ACC112 (cell line): ENCODE measurements at regions not wholly inside any gene's neighbourhood (a gene's known extent, or its start where the extent isn't known, plus 50 kb on each side); places are given as distances from the start of the nearest gene placed in this dataset.
"Not testable (repeated sequence)": the region's sequence is repeated elsewhere in the genome, so short reads cannot be mapped to it uniquely, and the experiment has no call there.

ENCODE experiments used
- H2AFZ ChIP-seq: fragments of 200-600 bp; sonication (generic); one replicate; pipeline ENCODE4 v1.6.0; 2017; ENCODE audit warnings: antibody characterized with exemption, low read length; ENCODE audit not compliant: unreplicated experiment
- H3K27ac ChIP-seq: fragments of 200-600 bp; sonication (generic); 2 replicates; pipeline ENCODE4 v1.5.1; 2014; ENCODE audit warnings: low read depth, mild to moderate bottlenecking, antibody characterized with exemption, low read length, moderate library complexity
- H3K27me3 ChIP-seq: fragments of 200-600 bp; sonication (generic); 2 replicates; pipeline ENCODE4 v1.6.1; 2014; ENCODE audit warnings: mild to moderate bottlenecking, antibody characterized with exemption, low read length, moderate library complexity, mixed read lengths; ENCODE audit not compliant: insufficient read depth
- H3K36me3 ChIP-seq: fragments of 200-600 bp; sonication (generic); 2 replicates; pipeline ENCODE4 v1.6.1; 2016; ENCODE audit warnings: mild to moderate bottlenecking, antibody characterized with exemption, low read length, moderate library complexity, mixed read lengths; ENCODE audit not compliant: insufficient read depth
- H3K4me1 ChIP-seq: fragments of 200-600 bp; sonication (generic); one replicate; pipeline ENCODE4 v1.6.1; 2016; ENCODE audit warnings: low read length, mixed read lengths; ENCODE audit not compliant: insufficient read depth, unreplicated experiment, control insufficient read depth
- H3K4me3 ChIP-seq: fragments of 200-600 bp; sonication (generic); 2 replicates; pipeline ENCODE4 v1.5.1; 2014; ENCODE audit warnings: mild to moderate bottlenecking, low read depth, low read length
- H3K79me2 ChIP-seq: fragments of 200-600 bp; sonication (generic); one replicate; pipeline ENCODE4 v1.6.0; 2016; ENCODE audit warnings: low read length; ENCODE audit not compliant: control insufficient read depth, unreplicated experiment, insufficient read depth

DNA sequence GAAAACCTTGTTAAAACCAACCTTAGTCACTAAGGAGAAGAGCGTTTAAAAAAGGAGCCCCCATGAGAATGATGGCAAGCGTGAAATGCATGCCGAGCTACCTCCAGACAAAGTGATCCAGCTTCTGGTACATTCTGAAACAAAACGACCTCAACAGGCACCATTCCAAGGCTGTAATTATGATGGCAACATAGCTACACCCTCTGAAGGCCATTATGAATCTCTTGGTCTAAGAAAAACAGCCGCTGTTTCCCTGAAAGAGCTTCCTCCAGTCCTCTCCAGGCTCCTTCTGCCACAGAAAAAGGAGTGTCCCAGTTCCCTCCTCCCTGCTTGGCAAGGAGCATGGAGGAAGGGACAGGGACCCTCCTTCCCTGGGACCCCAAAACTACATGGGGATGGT lies 50.0 kb upstream of the ABLIM1 start:
- Histone ChIP-seq H3K4me1 (peaks cover 25% of the 10 kb centered on the region), H2AFZ (no peak overlapping the region), H3K27ac (no peak overlapping the region), H3K79me2 (no peaks in the 10 kb centered on the region), H3K36me3 (no peaks in the 10 kb centered on the region), H3K4me3 (no peak overlapping the region), H3K27me3 (no peaks in the 10 kb centered on the region)

DNA sequence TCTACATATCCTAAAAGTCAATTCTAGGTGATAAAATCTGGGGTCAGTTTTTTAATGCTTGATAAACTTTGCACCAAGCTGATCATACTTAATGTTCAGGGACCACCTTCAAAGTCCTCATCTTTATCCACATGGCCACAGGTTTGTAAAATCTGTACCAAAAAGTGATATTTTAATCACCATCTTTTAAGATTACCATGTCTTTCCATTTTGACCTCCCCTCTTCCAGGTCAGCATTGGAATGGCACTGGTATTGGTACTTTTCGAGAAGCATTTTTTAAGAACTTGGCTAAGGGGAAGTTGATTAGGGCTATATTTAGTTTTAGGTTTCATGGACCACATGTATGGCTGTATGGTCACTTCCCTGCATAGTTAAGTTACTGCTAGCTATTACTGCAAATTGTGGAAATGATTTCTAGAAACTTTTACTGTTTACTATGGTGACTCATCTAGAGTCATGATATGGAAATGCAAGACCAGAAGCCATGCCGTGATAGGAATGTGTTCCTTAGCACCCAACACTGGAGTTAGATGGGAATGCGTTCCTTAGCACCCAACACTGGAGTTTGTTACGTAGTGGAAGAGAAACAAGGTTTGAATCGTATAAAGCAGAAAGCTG lies 50.8 kb upstream of the ABLIM1 start:
- H3K27ac ChIP-seq = peak overlapping the region; percentile 61; the same call in 1 of the 2 replicates
- H3K4me3 ChIP-seq = peak overlapping the region; percentile 17; the same call in 1 of the 2 replicates
- H3K79me2 ChIP-seq = no peaks in the 10 kb centered on the region
- peaks cover 33% of the 10 kb centered on the region for H3K4me1 ChIP-seq
- H3K36me3 ChIP-seq = no peaks in the 10 kb centered on the region
- no peak overlapping the region for H2AFZ ChIP-seq
- H3K27me3 ChIP-seq = no peaks in the 10 kb centered on the region

DNA sequence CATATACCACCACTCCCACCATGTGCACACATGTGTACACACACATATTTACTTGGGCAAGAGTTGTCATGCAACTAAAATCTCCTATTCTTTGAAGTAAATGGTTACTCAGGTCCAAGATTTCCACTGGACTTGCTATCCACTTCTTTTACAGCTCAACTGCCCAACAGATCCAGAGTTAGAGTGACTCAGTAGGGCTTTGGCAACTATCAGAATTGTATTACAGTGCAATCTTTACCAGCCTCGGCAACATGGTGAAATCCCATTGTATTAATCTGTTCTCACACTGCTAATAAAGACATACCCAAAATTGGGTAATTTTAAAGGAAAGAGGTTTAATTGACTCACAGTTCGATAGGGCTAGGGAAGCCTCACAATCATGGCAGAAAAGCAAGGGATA lies 51.9 kb upstream of the ABLIM1 start:
- no peak overlapping the region for H2AFZ ChIP-seq
- no peaks in the 10 kb centered on the region for H3K79me2 ChIP-seq
- peak overlapping the region; percentile 61; the same call in 1 of the 2 replicates for H3K27ac ChIP-seq

DNA sequence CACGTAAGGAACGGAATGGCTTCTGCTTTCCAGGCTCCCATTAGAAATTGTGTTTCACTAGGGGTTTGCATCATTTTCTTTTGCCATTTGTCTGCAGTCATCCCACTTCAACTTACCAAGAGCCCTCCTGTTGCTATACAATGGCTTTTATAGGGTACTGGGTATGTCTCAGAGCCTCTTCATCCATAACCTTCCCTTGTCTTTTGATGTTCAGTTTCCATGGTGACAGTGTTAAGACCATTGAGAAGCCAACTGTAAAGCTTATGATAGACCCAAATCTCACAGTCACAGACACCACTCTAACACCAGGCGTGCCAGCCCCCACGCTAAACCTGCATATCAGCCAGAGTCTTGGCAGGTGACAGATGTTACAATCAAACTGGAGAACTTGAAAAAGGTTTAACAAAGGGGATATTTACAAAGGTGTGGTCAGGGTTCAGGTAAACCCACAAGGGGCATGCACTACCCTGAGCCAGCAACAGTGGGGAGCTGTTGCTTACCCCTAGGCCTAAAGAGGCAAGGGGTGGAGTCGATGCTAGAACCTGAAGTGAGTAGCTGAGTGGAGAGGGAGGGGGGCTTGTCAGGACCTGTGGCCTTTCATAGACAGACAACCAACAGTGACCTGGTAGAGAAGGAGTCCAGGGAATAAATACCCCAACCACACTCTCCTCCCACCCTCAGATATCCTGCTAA lies 53.2 kb upstream of the ABLIM1 start:
- no peaks in the 10 kb centered on the region for H3K79me2 ChIP-seq
- H3K4me1 ChIP-seq = peaks cover 55% of the 10 kb centered on the region
- no peak overlapping the region for H2AFZ ChIP-seq
- H3K36me3 ChIP-seq = no peaks in the 10 kb centered on the region
- H3K4me3 ChIP-seq = no peak overlapping the region
- no peak overlapping the region for H3K27ac ChIP-seq
- H3K27me3 ChIP-seq = no peaks in the 10 kb centered on the region

More for the DNA sequence above, 51.9 kb upstream of the ABLIM1 start:
- Histone ChIP-seq H3K27me3 (no peaks in the 10 kb centered on the region), H3K4me3 (no peak overlapping the region), H3K36me3 (no peaks in the 10 kb centered on the region), H3K4me1 (peaks cover 44% of the 10 kb centered on the region)

DNA sequence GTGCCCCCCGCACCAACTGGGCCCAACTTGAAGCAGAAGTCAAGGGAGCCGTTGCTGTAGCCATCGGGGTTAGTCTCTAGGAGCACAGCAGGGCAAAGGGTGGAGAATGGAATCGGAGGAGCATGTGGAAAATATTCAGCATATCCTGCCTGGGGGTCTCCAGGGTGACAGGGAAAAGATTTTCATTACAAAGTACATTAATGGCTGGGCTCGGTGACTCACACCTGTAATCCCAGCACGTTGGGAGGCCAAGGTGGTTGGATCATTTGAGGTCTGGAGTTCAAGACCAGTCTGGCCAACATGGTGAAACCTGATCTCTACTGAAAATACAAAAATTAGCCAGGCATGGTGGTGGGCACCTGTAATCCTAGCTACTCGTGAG lies 53.8 kb upstream of the ABLIM1 start:
- Histone ChIP-seq H3K27me3 (no peaks in the 10 kb centered on the region), H2AFZ (no peak overlapping the region), H3K4me1 (peaks cover 55% of the 10 kb centered on the region), H3K36me3 (no peaks in the 10 kb centered on the region), H3K79me2 (no peaks in the 10 kb centered on the region), H3K4me3 (no peak overlapping the region), H3K27ac (no peak overlapping the region)

DNA sequence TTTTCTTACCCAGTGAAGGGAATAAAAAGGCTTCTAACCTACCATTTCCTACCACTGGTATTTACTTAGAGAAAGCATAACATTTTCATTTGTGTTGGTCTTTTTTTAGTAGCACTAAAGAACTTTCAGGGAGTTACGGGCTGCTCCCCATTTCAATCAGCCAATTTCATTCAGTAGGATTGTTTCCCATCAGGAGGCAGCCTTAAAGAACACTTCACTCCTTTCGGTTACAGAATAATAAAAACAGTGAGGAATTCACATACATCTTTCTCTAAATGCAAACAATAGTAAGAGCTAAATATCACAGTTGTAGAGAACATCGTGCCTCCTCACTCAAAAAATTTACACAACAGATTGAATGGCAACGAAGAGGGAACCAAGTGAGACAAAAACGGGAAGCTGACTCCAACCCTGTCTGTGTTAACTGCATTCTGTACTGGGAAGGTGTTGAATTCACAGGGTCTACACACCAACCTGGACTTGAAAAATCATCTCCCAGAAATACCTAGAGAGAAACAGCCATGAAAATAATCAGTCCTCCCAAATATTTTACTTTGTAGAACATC lies 55.5 kb upstream of the ABLIM1 start:
- Histone ChIP-seq H3K79me2 (no peaks in the 10 kb centered on the region), H3K4me3 (no peak overlapping the region), H2AFZ (no peak overlapping the region), H3K27ac (peak overlapping the region; percentile 69), H3K36me3 (no peaks in the 10 kb centered on the region), H3K27me3 (no peaks in the 10 kb centered on the region), H3K4me1 (peaks cover 50% of the 10 kb centered on the region)

DNA sequence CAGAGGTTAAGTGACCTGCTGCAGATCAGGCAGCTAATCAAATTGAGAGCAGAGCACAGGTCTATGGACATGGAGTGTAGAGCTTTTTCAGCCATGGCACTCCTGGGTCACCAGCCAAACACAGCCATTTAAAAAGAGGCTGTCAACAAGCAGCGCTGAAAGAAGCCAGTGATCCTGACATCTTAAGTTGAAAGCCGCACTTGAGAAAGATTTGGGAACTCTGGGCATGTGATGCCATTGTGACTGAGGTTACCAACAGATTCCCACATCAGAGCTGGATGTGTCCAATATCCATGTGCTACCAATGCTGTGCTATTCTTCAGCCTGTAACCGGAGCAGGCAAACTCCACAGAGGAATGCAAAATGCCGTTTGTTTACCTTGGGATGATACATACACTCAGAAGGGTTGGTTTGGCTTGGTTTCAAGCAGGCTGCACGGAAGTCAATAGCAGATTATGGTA lies 56.2 kb upstream of the ABLIM1 start:
- Histone ChIP-seq H3K79me2 (no peaks in the 10 kb centered on the region), H3K27me3 (no peaks in the 10 kb centered on the region), H3K27ac (peak overlapping the region; percentile 69), H3K4me1 (peaks cover 43% of the 10 kb centered on the region), H2AFZ (no peak overlapping the region), H3K36me3 (no peaks in the 10 kb centered on the region), H3K4me3 (peak overlapping the region; percentile 68)

DNA sequence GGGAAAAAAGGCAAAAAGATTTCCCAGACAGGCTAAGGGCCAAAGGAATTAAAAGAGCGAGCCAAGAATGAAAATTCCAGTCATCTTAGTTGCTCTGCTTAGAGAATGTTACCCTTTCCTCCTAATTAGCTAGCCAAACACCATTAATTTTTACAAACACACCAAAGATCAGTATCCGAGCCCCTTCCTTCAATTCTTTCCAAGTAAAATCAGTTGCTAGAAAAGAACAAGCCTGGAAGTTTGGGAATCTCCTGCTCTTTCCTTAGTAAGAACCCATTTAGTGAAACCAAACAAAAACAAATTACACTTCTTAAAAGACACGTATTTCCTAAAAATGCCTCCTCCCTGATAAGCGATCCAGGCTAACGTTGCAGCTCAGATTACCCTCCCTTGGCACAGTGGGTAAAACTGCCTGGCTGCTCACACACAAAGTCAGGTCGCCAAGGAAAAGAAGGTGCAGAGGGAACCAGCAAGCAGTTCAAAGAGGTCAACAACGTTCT lies 57.1 kb upstream of the ABLIM1 start:
- H3K4me3 ChIP-seq = peak overlapping the region; percentile 68
- no peaks in the 10 kb centered on the region for H3K27me3 ChIP-seq
- no peaks in the 10 kb centered on the region for H3K36me3 ChIP-seq
- no peaks in the 10 kb centered on the region for H3K79me2 ChIP-seq
- peak overlapping the region; percentile 74 for H2AFZ ChIP-seq
- peak overlapping the region; percentile 69 for H3K27ac ChIP-seq
- H3K4me1 ChIP-seq = peaks cover 34% of the 10 kb centered on the region

DNA sequence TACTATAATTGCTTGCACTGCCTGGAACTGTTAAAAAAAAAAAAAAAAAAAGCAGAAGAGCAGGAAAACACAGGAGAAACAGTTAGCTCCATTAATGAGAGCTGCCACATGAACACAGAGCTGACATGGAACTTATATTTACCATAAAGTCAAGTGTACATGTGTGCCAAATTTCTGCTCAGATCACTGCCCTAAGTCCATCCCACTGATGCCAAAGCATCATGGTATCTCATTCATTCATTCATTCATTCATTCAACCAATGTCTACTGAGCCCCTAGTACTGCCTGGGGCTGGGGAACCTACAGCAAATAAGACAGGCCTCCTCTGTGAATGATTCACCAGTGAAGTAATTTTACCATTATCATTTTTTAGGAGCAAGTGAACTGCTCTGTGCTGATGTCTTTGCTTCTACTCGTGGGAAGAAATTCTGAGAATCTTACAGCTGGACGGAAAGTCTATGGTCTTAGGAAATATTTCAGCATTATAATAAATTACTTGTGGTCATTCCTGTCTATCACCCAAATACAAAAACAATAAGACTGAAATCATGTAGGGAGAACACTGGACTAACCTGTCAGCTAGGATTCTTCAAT lies 58.8 kb upstream of the ABLIM1 start:
- H2AFZ ChIP-seq = no peak overlapping the region
- no peak overlapping the region for H3K27ac ChIP-seq
- H3K36me3 ChIP-seq = no peaks in the 10 kb centered on the region
- H3K27me3 ChIP-seq = no peaks in the 10 kb centered on the region
- H3K4me1 ChIP-seq = peaks cover 31% of the 10 kb centered on the region
- H3K79me2 ChIP-seq = no peaks in the 10 kb centered on the region
- H3K4me3 ChIP-seq = no peak overlapping the region

DNA sequence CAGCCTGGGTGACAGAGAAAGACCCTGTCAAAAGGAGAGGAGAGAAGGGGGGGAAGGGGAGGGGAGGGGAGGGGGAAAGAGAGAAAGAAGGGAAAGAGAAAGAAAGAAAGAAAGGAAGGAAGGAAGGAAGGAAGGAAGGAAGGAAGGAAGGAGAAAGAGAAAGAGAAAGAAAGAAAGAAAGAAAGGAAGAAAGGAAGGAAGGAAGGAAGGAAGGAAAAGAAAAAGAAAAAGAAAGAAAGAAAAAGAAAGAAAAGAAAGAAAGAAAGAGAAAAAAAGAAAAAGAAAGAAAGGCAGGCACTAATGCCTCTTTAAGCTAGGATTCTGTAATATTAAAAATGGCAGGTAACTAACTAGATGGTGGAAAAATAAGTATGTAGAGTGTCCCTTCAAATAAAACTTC lies 59.8 kb upstream of the ABLIM1 start:
- H3K79me2 ChIP-seq, H3K27me3 ChIP-seq, H3K36me3 ChIP-seq, H2AFZ ChIP-seq, H3K4me3 ChIP-seq, H3K27ac ChIP-seq: not testable (repeated sequence)
- H3K4me1 ChIP-seq = peaks cover 31% of the 10 kb centered on the region
